HG03520 (cell line): ENCODE measurements at regions not wholly inside any gene's neighbourhood (a gene's known extent, or its start where the extent isn't known, plus 50 kb on each side); places are given as distances from the start of the nearest gene placed in this dataset.
"Not testable (repeated sequence)": the region's sequence is repeated elsewhere in the genome, so short reads cannot be mapped to it uniquely, and the experiment has no call there.

Source experiments
- ATAC-seq: cut with Tn5 transposase; IDR thresholded peaks from one replicate; pipeline ENCODE4 v1.9.1; 2021; ENCODE audit warnings: mild to moderate bottlenecking, moderate library complexity; ENCODE audit not compliant: unreplicated experiment

GRCh38 chr9:39463696-39464095, 108.2 kb downstream of the SPATA31A1 start:
- peak; percentile 40 for ATAC-seq

GRCh38 chr9:39464122-39464777, 108.8 kb downstream of the SPATA31A1 start:
- ATAC-seq, result peak; percentile 97

GRCh38 chr9:39474499-39474898, 119.0 kb downstream of the SPATA31A1 start:
- ATAC-seq, result peak; percentile 98

GRCh38 chr9:39483073-39483472, 127.6 kb downstream of the SPATA31A1 start:
- not testable (repeated sequence) for ATAC-seq

- ATAC-seq, result peak; percentile 11
Observed at GRCh38 chr9:39483880-39484279, 128.4 kb downstream of the SPATA31A1 start.

- peak; percentile 84 for ATAC-seq
Observed at GRCh38 chr9:39484292-39484691, 128.8 kb downstream of the SPATA31A1 start.

GRCh38 chr9:39487477-39487876, 132.0 kb downstream of the SPATA31A1 start:
- not testable (repeated sequence) for ATAC-seq

- not testable (repeated sequence) for ATAC-seq
Observed at GRCh38 chr9:39496248-39496647, 140.8 kb downstream of the SPATA31A1 start.

- ATAC-seq, result not testable (repeated sequence)
Observed at GRCh38 chr9:39503178-39503577, 147.7 kb downstream of the SPATA31A1 start.

GRCh38 chr9:39527387-39528029, 172.0 kb downstream of the SPATA31A1 start:
- ATAC-seq, result not testable (repeated sequence)

- ATAC-seq, result not testable (repeated sequence)
Observed at GRCh38 chr9:39532597-39532996, 177.1 kb downstream of the SPATA31A1 start.

- not testable (repeated sequence) for ATAC-seq
Observed at GRCh38 chr9:39533001-39533762, 177.7 kb downstream of the SPATA31A1 start.

- not testable (repeated sequence) for ATAC-seq
Observed at GRCh38 chr9:39533763-39534548, 178.5 kb downstream of the SPATA31A1 start.

- not testable (repeated sequence) for ATAC-seq
Observed at GRCh38 chr9:39534897-39535296, 179.4 kb downstream of the SPATA31A1 start.

- ATAC-seq, result not testable (repeated sequence)
Observed at GRCh38 chr9:39542157-39542556, 186.7 kb downstream of the SPATA31A1 start.

- ATAC-seq, result not testable (repeated sequence)
Observed at GRCh38 chr9:39545079-39545478, 189.6 kb downstream of the SPATA31A1 start.

GRCh38 chr9:39550573-39550972, 195.1 kb downstream of the SPATA31A1 start:
- ATAC-seq, result not testable (repeated sequence)

- not testable (repeated sequence) for ATAC-seq
Observed at GRCh38 chr9:39551544-39551943, 196.1 kb downstream of the SPATA31A1 start.

- not testable (repeated sequence) for ATAC-seq
Observed at GRCh38 chr9:39552242-39552881, 196.9 kb downstream of the SPATA31A1 start.

GRCh38 chr9:39554352-39554751, 198.9 kb downstream of the SPATA31A1 start:
- ATAC-seq, result not testable (repeated sequence)
